DOHH2 (cell line): ENCODE measurements at regions not wholly inside any gene's neighbourhood (a gene's known extent, or its start where the extent isn't known, plus 50 kb on each side); places are given as distances from the start of the nearest gene placed in this dataset.

Source experiments
- H3F3A ChIP-seq: fragments of 200-600 bp; sonication (generic), shearing (Covaris generic); 2 replicates; pipeline ENCODE4 v1.6.0; 2016; ENCODE audit warnings: antibody characterized with exemption, mild to moderate bottlenecking; ENCODE audit not compliant: control insufficient read depth, insufficient read depth
- H3K27ac ChIP-seq: fragments of 200-600 bp; sonication (generic); 2 replicates; pipeline ENCODE4 v1.5.1; 2014; ENCODE audit warnings: low read depth, mild to moderate bottlenecking, low read length, moderate library complexity
- H3K27me3 ChIP-seq: fragments of 200-600 bp; sonication (generic); 2 replicates; pipeline ENCODE4 v1.6.1; 2014; ENCODE audit warnings: mild to moderate bottlenecking, low read length, mixed read lengths; ENCODE audit not compliant: control insufficient read depth
- H3K36me3 ChIP-seq: fragments of 200-600 bp; sonication (generic); 2 replicates; pipeline ENCODE4 v1.6.1; 2014; ENCODE audit warnings: mild to moderate bottlenecking, low read length, moderate library complexity, mixed read lengths; ENCODE audit not compliant: control insufficient read depth
- H3K4me1 ChIP-seq: fragments of 200-600 bp; sonication (generic); 2 replicates; pipeline ENCODE4 v1.6.1; 2014; ENCODE audit warnings: mild to moderate bottlenecking, low read length, mixed read lengths; ENCODE audit not compliant: control insufficient read depth
- H3K4me2 ChIP-seq: fragments of 200-600 bp; sonication (generic); 2 replicates; pipeline ENCODE4 v1.6.0; 2014; ENCODE audit warnings: mild to moderate bottlenecking, low read length, moderate library complexity
- H3K4me3 ChIP-seq: fragments of 200-600 bp; sonication (generic); 2 replicates; pipeline ENCODE4 v1.5.1; 2014; ENCODE audit warnings: mild to moderate bottlenecking, low read length, mixed read lengths
- H3K79me2 ChIP-seq: fragments of 200-600 bp; sonication (generic); 2 replicates; pipeline ENCODE4 v1.6.1; 2014; ENCODE audit warnings: mild to moderate bottlenecking, low read length, mixed read lengths; ENCODE audit not compliant: control insufficient read depth
- H3K9me2 ChIP-seq: fragments of 200-600 bp; sonication (generic); replicated peaks from 2 replicates; pipeline ENCODE4 v1.6.1; 2014; ENCODE audit warnings: mild to moderate bottlenecking, low read length, mixed read lengths; ENCODE audit not compliant: control insufficient read depth
- H3K9me3 ChIP-seq: fragments of 200-600 bp; sonication (generic); 2 replicates; pipeline ENCODE4 v1.6.1; 2014; ENCODE audit warnings: antibody characterized with exemption, low read length, mixed read lengths; ENCODE audit not compliant: control insufficient read depth, insufficient read depth
- H4K20me1 ChIP-seq: fragments of 200-600 bp; sonication (generic); 2 replicates; pipeline ENCODE4 v1.6.0; 2014; ENCODE audit warnings: low read depth, mild to moderate bottlenecking, antibody characterized with exemption, low read length, moderate library complexity; ENCODE audit not compliant: control insufficient read depth, insufficient read depth
- EZH2phosphoT487 ChIP-seq: fragments of 200-600 bp; sonication (generic); IDR thresholded peaks from 2 replicates; pipeline ENCODE4 v1.6.1; 2017; ENCODE audit warnings: borderline replicate concordance, mild to moderate bottlenecking, antibody characterized with exemption, low read length, moderate library complexity, mixed read lengths
- TF ChIP-seq, protein P1 (sequence below): fragments of 200-600 bp; sonication (generic); IDR thresholded peaks from one replicate; pipeline ENCODE4 v1.5.1; 2014; ENCODE audit warnings: antibody characterized with exemption, mild to moderate bottlenecking, low read depth, low read length; ENCODE audit not compliant: poor library complexity, severe bottlenecking

DNA sequence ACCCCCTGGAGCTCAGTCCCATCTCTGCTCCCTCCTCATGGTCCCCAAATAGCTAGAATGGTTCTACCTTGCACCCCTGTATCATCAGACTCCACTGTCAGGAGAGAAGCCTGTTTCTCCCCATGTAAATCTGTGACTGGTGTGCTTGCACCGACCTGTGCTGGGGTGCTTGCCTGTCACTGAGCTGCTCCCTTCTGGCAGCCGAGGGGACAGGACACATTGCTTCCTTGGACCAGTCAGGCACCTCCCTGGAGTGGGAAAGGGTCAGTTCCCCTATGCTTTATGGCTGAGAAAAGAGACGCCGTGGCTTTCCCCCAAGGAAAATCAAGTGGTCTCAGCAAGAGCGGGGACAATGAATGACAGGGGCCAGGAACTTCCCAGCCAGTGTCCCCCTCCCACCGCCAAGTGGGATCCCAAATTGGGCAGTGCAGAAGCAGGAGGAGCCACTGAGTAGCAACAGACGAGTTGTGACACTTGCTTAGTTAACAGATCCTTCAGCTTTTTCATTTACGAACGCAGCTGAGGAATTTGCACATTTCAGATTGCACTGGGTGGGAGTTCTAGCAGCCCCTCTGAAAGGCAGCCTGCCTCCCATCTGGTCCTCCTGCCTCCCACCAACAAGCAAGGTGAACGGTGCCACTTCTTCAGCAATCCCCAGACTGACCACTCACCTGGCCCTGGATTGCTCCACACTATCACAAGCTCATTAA lies 156.4 kb downstream of the KATNIP start:
- H3K27me3 ChIP-seq, result no peaks in the 10 kb centered on the region
- no peak overlapping the region for H3K27ac ChIP-seq
- H3K9me3 ChIP-seq, result no peaks in the 10 kb centered on the region
- no peaks in the 10 kb centered on the region for H3K36me3 ChIP-seq
- TF ChIP-seq, protein P1, sequence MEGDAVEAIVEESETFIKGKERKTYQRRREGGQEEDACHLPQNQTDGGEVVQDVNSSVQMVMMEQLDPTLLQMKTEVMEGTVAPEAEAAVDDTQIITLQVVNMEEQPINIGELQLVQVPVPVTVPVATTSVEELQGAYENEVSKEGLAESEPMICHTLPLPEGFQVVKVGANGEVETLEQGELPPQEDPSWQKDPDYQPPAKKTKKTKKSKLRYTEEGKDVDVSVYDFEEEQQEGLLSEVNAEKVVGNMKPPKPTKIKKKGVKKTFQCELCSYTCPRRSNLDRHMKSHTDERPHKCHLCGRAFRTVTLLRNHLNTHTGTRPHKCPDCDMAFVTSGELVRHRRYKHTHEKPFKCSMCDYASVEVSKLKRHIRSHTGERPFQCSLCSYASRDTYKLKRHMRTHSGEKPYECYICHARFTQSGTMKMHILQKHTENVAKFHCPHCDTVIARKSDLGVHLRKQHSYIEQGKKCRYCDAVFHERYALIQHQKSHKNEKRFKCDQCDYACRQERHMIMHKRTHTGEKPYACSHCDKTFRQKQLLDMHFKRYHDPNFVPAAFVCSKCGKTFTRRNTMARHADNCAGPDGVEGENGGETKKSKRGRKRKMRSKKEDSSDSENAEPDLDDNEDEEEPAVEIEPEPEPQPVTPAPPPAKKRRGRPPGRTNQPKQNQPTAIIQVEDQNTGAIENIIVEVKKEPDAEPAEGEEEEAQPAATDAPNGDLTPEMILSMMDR, result no peak
- TF ChIP-seq EZH2phosphoT487, result no peak
- H3K79me2 ChIP-seq, result no peaks in the 10 kb centered on the region
- H3F3A ChIP-seq, result no peaks in the 10 kb centered on the region
- no peak overlapping the region for H3K4me3 ChIP-seq
- no peaks in the 10 kb centered on the region for H3K9me2 ChIP-seq
- no peak overlapping the region for H3K4me2 ChIP-seq
- no peaks in the 10 kb centered on the region for H3K4me1 ChIP-seq
- no peaks in the 10 kb centered on the region for H4K20me1 ChIP-seq

DNA sequence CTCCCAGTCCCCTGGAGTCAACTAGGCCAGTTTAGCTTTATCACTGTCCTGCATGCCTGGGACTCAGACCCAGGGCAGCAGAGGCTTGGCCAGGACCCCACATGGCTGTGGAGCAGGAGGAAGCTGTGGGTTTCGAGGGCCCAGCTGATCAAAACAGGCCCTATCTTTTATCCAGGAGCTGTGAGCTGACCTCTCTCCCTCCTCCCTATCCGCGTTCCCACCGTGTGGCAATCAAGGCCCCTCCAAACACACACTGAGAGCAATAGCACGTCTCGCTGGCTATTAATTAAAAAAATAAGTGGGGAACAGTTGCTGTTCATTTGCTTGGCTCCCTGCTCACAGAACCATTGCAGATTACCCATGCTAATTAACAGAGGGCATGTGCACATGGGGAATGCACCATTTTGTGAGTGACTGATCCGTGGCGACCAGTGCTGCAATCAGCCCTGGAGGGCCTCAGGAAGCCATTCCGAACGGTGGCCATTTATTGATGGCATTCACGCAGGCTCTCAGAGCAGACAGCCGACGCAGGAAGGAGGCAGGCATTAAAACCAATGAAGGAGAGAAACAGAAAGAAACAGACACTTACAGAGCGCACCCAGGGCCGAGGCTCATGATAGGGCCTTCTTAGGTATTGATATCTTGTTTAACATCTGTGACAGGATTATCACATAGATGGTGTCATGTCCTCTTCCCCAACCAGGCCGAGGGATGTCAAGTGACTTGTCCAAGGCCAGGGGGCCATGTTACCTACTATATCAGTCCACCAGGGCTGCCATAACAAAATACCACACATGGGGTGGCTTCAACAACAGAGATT lies 157.1 kb downstream of the KATNIP start:
- TF ChIP-seq, protein P1, result no peak
- no peak for TF ChIP-seq EZH2phosphoT487
- Histone ChIP-seq H3F3A (no peaks in the 10 kb centered on the region), H3K27me3 (no peaks in the 10 kb centered on the region), H4K20me1 (no peaks in the 10 kb centered on the region), H3K4me2 (no peak overlapping the region), H3K36me3 (no peaks in the 10 kb centered on the region), H3K27ac (no peak overlapping the region), H3K79me2 (no peaks in the 10 kb centered on the region), H3K9me3 (no peaks in the 10 kb centered on the region), H3K4me3 (no peak overlapping the region), H3K4me1 (no peaks in the 10 kb centered on the region), H3K9me2 (no peaks in the 10 kb centered on the region)

DNA sequence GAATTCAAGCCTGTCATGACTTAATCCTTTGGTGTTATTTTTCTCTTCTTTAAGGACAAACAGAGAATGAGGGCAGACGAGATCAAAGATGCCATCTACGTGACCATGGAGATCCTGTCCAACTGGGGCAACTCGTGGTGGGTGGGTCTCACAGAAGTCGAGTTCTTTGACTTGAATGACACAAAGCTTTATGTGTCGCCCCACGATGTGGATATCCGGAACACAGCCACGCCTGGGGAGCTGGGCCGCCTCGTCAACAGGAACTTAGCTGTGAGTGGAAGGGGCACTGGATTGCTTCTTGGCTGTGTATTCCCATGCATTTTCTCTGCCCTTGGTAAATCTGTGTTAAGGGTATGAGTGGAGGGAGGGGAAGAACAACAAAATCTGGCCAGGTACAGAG lies 158.7 kb downstream of the KATNIP start:
- Histone ChIP-seq H3K4me1 (no peaks in the 10 kb centered on the region), H3K79me2 (no peaks in the 10 kb centered on the region), H3K27ac (no peak overlapping the region), H3K9me3 (no peaks in the 10 kb centered on the region), H4K20me1 (no peaks in the 10 kb centered on the region), H3K4me2 (no peak overlapping the region), H3K27me3 (no peaks in the 10 kb centered on the region), H3F3A (no peaks in the 10 kb centered on the region), H3K9me2 (no peaks in the 10 kb centered on the region), H3K4me3 (no peak overlapping the region), H3K36me3 (no peaks in the 10 kb centered on the region)
- TF ChIP-seq EZH2phosphoT487, result no peak
- TF ChIP-seq, protein P1, result no peak
